Prostate gland (tissue), 2 donors: ENCODE measurements at regions not wholly inside any gene's neighbourhood (a gene's known extent, or its start where the extent isn't known, plus 50 kb on each side); places are given as distances from the start of the nearest gene placed in this dataset.
A peak's percentile ranks its signal among the peaks of the same experiment; 100 is the strongest.

Experiments used
- DNase-seq: peaks from one replicate; pipeline ENCODE4 v3.0.0-alpha.2; 2019; ENCODE audit warnings: low spot score
- H3K27ac ChIP-seq, 2 donors: fragments of 200-600 bp; sonication (generic); 2 replicates each; pipeline ENCODE4 v1.5.1; 2017 to 2019
- H3K27me3 ChIP-seq: fragments of 200-600 bp; sonication (generic); replicated peaks from 2 replicates; pipeline ENCODE4 v1.5.1; 2019; ENCODE audit not compliant: insufficient read depth
- H3K36me3 ChIP-seq, 2 donors: fragments of 200-600 bp; sonication (generic); 1 replicate in 1 of 2; 2 replicates in 1 of 2; pipeline versions ENCODE4 v1.5.1 to v1.8.1; 2017 to 2019
- H3K4me1 ChIP-seq: fragments of 200-600 bp; sonication (generic); replicated peaks from 2 replicates; pipeline ENCODE4 v1.5.1; 2019
- H3K4me3 ChIP-seq, 2 donors: fragments of 200-600 bp; sonication (generic); 2 replicates each; pipeline ENCODE4 v1.5.1; 2017 to 2019
- H3K9me3 ChIP-seq: fragments of 200-600 bp; sonication (generic); 2 replicates; pipeline ENCODE4 v1.5.1; 2017
- POLR2A ChIP-seq: fragments of 450-650 bp; IDR thresholded peaks from one replicate; pipeline ENCODE4 v1.6.1; 2016; ENCODE audit warnings: antibody characterized with exemption, mild to moderate bottlenecking
- POLR2AphosphoS5 ChIP-seq: sonication (generic); formaldehyde crosslinking; IDR thresholded peaks from one replicate; pipeline ENCODE4 v1.6.1; 2017; ENCODE audit warnings: antibody characterized with exemption
- WGBS: methylation state at CpG from one replicate; pipeline ENCODE4 v1.1.5; 2018; 5-methylcytosine and 5-hydroxymethylcytosine counted together
- intact Hi-C: fragments of 100-400 bp; cut with DNase I; formaldehyde crosslinking; loops from one replicate; pipeline ENCODE4 v1.14.2; 2022
- TF ChIP-seq, protein P1 (sequence below), 4 experiments: fragments of 200-600 bp in 2 of 4; fragments of 450-650 bp in 2 of 4; sonication (generic) in 2 of 4; IDR thresholded peaks; 1 replicate in 3 of 4; 2 replicates in 1 of 4; pipeline ENCODE4 v1.5.1; 2016 to 2019; ENCODE audit warnings: antibody characterized with exemption in 4 of 4, mild to moderate bottlenecking in 2 of 4, moderate library complexity in 2 of 4

DNA sequence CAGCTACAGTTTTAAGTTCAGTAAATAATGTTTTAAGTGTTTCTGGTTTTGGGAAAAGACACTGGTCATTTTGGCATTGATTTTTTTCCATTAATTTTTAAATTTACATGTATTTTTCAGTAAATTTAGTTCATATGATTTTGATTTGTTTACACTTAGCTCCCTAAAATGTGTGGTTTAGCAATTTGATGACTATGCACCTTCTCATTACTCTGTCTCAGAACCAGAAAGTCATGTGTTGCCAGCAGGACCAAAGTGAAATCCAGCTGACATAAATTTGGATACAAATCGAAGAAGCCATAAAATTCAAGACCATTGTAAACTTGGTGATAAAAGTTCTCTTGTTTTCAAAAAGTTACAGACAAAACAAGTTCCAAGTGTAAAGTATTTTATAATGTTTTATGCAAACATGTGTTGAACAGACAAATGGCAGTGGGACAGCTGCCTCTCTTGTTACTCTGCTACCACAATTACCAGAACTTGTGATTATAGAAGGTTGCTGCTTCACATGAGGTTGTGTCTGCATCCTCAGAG is 354.8 kb downstream of the NR2F1-AS1 start:
- Histone ChIP-seq H3K4me1 (no peaks in the 10 kb centered on the region), H3K27me3 (no peaks in the 10 kb centered on the region), H3K36me3 (no peaks in the 10 kb centered on the region), H3K27ac (no peak overlapping the region), H3K9me3 (no peaks in the 10 kb centered on the region), H3K4me3 (no peak overlapping the region)
- intact Hi-C loops = no loop called here
- DNase-seq = no peak
- TF ChIP-seq, protein P1, sequence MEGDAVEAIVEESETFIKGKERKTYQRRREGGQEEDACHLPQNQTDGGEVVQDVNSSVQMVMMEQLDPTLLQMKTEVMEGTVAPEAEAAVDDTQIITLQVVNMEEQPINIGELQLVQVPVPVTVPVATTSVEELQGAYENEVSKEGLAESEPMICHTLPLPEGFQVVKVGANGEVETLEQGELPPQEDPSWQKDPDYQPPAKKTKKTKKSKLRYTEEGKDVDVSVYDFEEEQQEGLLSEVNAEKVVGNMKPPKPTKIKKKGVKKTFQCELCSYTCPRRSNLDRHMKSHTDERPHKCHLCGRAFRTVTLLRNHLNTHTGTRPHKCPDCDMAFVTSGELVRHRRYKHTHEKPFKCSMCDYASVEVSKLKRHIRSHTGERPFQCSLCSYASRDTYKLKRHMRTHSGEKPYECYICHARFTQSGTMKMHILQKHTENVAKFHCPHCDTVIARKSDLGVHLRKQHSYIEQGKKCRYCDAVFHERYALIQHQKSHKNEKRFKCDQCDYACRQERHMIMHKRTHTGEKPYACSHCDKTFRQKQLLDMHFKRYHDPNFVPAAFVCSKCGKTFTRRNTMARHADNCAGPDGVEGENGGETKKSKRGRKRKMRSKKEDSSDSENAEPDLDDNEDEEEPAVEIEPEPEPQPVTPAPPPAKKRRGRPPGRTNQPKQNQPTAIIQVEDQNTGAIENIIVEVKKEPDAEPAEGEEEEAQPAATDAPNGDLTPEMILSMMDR (IDR thresholded peaks at IDR 0.05) = no peak
- TF ChIP-seq POLR2A = no peak
- peak; percentile 8 for TF ChIP-seq POLR2AphosphoS5
- WGBS = 12% methylated on average over 1 of the region's 1 CpG

- Histone ChIP-seq H3K36me3 (no peaks in the 10 kb centered on the region), H3K9me3 (no peaks in the 10 kb centered on the region), H3K27me3 (no peaks in the 10 kb centered on the region), H3K4me1 (no peaks in the 10 kb centered on the region), H3K4me3 (no peak overlapping the region), H3K27ac (no peak overlapping the region)
- intact Hi-C loops = no loop called here
- WGBS = 21% methylated on average over 1 of the region's 1 CpG
- DNase-seq = no peak
- TF ChIP-seq, protein P1 (IDR thresholded peaks at IDR 0.05) = no peak
Observed at GRCh38 chr5:93225748-93226147, 355.3 kb downstream of the NR2F1-AS1 start.

DNA sequence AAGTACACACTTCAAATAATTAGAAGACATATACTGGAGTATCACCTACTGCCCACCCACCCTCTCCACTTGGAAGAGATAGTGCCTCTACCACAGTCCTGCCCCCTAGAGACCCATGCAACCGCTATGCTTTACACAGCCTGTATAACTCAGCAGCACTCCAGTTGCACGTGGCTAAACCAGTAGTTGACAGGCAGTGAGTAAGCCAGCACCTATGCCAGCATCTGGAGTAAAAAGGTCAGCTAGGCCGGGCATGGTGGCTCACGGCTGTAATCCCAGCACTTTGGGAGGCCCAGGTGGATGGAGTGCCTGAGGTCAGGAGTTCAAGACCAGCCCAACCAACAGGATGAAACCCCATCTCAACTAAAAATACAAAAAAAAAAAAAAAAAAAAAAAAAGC is 356.4 kb downstream of the NR2F1-AS1 start:
- intact Hi-C loops = no loop called here
- DNase-seq = no peak
- H3K4me3 ChIP-seq = no peak overlapping the region
- 98% methylated on average over 4 of the region's 4 CpGs for WGBS
- no peaks in the 10 kb centered on the region for H3K9me3 ChIP-seq
- no peak overlapping the region for H3K27ac ChIP-seq
- H3K4me1 ChIP-seq = no peaks in the 10 kb centered on the region
- no peaks in the 10 kb centered on the region for H3K27me3 ChIP-seq
- no peaks in the 10 kb centered on the region for H3K36me3 ChIP-seq
- TF ChIP-seq POLR2A = no peak

GRCh38 chr5:93221773-93222172 is 359.2 kb downstream of the NR2F1-AS1 start:
- H3K9me3 ChIP-seq = no peaks in the 10 kb centered on the region
- H3K4me1 ChIP-seq = no peaks in the 10 kb centered on the region
- no peak for DNase-seq
- H3K27ac ChIP-seq = no peak overlapping the region
- WGBS = 77% methylated on average over 1 of the region's 1 CpG
- H3K36me3 ChIP-seq = no peaks in the 10 kb centered on the region
- no peaks in the 10 kb centered on the region for H3K27me3 ChIP-seq
- intact Hi-C loops = no loop called here
- H3K4me3 ChIP-seq = no peak overlapping the region
- TF ChIP-seq, protein P1 (IDR thresholded peaks at IDR 0.05) = no peak
- TF ChIP-seq POLR2A = no peak
- TF ChIP-seq POLR2AphosphoS5 = no peak

GRCh38 chr5:93220431-93220830 is 360.6 kb downstream of the NR2F1-AS1 start:
- Histone ChIP-seq H3K9me3 (no peaks in the 10 kb centered on the region), H3K4me3 (no peak overlapping the region), H3K36me3 (no peaks in the 10 kb centered on the region), H3K27me3 (no peaks in the 10 kb centered on the region), H3K4me1 (no peaks in the 10 kb centered on the region), H3K27ac (no peak overlapping the region)
- TF ChIP-seq POLR2AphosphoS5 (no peak), POLR2A (no peak)
- TF ChIP-seq, protein P1 (IDR thresholded peaks at IDR 0.05) = no peak
- 85% methylated on average over 3 of the region's 3 CpGs for WGBS
- DNase-seq = no peak
- intact Hi-C loops = no loop called here
